GM18508 (cell line): ENCODE measurements at regions not wholly inside any gene's neighbourhood (a gene's known extent, or its start where the extent isn't known, plus 50 kb on each side); places are given as distances from the start of the nearest gene placed in this dataset.

Experiments used
- ATAC-seq: cut with Tn5 transposase; IDR thresholded peaks from one replicate; pipeline ENCODE4 v1.9.1; 2021; ENCODE audit warnings: moderate number of reproducible peaks; ENCODE audit not compliant: insufficient read depth, unreplicated experiment

DNA sequence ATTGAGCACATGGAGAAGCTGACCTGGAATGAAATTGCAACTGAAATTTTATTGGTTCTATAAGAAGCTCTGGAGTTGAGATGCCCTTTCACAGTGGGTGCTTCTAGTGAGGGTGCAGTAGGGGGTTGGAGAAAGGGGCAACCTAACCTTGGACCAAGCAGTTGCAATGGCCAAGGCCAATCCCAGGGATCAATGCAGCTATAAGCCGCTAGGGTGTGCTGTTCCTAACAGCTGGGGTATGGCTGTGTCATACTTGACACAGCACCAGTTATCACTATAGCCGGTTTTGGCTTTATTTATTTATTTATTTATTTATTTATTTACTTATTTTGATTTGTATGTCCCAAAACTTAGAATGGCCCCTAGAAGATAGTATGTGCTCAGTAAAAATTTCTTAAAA is 505.9 kb downstream of the FLRT2 start:
- ATAC-seq = no peak

DNA sequence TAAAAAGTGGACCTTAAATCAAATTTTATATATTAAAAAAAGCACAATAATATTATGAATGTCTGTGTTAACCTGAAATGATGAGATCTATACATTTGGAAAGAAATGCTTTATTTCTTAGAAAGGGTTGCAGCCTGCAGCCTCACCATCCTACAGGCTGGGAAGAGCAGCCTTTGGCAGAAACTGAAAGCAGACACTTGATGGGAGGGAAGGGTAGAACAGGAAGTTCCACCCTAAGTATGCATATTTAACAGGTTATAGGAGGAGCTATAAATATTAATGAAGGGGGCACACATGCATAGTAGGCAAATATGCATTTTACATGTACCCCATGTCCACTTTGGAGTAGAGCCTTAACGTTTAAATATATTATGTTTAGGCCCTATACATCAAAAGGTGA is 498.0 kb downstream of the FLRT2 start:
- ATAC-seq = no peak

GRCh38 chr14:86027144-86027543 is 497.2 kb downstream of the FLRT2 start:
- ATAC-seq = no peak

DNA sequence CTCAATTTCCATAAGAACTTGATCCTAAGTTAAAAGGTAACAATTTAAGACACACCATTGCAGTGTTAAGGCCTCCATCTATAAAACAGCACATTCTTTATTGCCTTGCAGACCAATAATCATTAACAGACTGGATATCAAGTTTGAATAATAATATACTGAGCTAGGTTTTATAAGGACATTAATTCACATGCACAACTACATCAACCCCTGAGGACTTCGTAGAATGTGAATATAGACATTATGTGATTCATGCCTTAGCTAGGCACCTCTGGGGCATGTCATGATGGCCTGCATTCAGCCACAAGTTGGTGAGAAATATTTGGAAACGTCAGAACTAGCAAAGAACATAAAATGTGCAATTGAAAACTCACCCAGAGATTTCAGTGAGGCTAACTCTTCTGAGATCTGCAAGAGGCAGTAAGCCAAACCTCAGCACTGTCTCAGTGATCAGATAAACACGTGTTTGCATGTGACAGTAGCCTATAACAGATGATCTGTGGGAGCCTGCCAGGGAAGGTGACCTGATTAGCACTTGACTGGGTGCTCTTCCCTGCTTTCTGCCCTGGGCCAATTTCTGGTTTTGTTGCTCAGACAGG is 492.2 kb downstream of the FLRT2 start:
- ATAC-seq = no peak

DNA sequence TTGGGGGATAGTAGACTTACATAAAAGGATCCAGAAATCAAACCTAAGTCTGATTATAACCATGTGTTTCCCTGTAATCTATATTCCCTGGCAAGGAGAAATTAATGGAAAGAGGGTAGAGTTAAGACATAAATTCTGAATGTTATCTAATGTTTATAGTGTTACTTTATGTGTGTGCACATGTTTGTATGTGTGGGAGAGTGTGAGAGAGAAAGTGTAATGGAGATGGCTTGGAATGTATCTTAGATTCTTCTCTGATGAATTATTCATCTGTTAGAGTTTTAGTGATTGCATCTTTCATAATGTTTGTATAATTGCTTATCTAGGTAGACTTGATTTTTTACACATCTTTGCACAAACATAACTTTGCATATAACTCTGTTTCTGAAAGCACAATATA is 490.9 kb downstream of the FLRT2 start:
- ATAC-seq = no peak

DNA sequence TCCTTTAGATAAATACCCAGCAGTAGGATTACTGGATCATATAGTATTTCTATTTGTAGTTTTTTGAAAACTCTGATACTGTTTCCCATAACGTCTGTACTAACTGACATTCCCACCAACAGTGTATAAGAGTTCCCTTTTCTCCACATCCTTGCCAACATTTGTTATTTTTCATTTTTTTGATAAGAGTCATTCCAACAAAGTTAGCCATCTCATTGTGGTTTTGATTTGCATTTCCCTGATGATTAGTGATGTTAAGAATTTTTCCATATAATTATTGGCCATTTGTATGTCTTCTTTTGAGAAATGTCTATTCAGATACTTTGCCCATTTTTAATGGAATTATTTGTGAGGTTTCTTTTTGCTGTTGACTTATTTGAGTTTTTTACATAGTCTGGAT is 486.0 kb downstream of the FLRT2 start:
- ATAC-seq = no peak

DNA sequence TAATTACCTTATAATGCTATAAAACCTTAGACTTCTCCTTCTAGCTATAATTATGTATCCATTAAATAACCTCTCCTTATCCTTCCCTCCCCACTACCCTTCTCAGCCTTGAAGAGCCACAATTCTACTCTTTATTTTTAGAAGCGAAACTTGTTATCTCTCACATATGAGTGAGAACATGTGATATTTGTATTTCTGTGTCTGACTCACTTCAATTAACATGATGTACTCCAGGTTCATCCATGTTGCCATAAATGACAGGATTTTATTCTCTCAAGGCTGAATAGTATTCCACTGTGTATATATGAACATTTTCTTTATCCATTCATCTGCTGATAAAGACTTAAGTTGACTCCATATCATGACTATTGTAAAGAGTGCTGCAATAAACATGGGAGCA is 485.6 kb downstream of the FLRT2 start:
- no peak for ATAC-seq

GRCh38 chr14:86013641-86014040 is 483.7 kb downstream of the FLRT2 start:
- no peak for ATAC-seq

DNA sequence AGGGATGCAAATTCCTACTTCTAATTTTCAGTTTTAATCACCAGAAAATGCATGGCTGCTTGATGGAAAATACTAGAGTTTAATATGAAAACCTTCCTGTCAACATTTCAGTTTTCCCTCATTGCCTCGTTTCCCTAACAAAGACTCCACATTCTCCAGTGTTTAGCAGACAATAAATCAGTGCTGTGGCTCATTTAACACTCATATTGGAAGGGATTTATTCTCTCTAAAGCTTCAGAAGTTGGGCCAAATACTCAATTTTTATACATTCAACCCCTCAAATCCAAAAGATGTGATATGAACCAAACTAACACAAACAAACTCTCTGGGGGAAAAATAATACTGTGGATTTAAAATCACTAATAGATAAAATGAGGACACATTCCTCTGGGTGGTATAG is 482.5 kb downstream of the FLRT2 start:
- ATAC-seq = no peak

GRCh38 chr14:86003998-86004397 is 474.1 kb downstream of the FLRT2 start:
- ATAC-seq = no peak

GRCh38 chr14:85996551-85996950 is 466.6 kb downstream of the FLRT2 start:
- ATAC-seq = no peak

DNA sequence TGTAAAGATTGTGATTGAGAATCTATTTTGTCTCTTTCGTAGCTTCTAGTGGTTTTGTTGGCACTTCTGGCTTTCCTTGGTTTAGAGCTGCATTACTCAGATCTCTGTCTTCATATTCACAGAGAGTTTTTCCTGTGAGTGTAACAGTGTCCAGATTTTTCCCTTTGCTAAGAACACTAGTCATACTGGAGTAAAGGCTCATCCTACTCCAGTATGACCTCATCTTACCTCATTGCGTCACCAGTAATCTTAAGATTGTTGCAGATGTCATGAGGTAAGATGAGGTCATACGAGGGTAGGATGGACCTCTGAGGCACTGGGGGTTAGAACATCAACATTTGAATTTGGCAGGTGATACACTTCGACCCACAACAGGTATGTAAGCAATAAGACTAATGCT is 461.2 kb downstream of the FLRT2 start:
- ATAC-seq = no peak

DNA sequence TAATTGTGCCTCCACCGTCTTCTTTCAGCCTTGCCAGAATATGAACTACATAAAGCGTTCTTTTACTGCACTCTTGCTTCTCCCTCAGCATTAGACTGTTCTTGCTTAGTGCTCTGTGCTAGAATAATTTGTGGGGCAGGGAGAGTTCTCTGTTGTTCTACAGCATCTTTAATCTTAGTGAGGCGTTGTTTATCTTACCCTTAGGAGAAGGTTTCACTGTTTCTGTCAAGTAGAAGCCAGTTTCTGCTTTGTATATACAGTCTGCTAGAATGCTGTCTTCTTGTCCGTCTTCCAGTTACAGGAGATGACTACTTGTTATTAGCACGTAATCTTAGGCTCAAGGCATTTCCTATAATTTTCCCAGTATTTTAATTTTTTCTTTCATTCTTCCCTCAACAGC is 458.0 kb downstream of the FLRT2 start:
- ATAC-seq = no peak

DNA sequence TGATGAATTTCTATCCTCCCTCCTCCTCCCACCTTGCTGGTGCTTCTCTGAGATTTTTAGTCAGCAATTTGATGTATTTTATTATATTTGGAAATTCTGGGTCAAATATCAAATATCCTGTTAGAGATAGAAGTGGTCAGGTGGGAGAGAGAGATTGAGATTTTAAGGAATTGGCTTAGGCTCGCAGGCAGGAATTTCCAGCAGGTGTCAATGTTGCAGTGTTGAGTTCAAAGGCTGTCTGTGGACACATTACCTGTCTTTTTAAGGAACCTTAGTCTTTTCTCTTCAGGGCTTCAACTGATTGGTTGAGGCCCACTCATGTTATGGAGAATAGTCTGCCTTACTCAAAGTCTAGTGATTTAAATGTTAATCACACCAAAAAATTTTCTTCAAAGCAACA is 457.3 kb downstream of the FLRT2 start:
- no peak for ATAC-seq

DNA sequence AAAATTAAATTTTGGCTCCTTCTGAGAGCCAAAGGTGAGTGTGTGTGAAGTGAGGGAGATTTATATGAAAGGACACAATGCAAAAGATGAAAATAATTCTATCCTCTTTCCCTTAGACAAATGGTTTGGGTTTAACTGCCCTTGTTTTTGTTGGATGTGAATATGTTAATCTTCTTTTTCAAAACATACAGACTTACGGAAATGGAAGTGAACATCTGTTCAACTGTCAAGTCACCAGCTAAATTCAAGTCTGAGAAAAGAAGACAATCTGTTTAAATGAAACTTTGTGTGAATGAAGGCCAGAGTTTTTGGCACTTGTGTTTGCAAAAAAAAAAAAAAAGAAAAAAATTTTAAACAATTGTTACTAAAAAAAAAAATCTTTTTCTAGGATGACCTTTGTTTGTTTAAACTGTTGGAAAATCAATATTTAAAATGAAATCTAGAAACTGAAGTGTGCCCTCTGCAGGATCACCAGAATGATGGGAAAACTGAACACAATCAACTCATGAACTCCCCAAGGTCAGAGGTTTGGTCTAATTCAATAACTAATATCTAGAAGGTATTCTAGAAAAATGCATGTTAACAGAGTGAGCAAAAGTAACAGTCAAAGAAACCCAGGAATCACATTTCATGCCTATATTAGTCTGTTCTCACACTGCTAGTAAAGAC is 448.8 kb downstream of the FLRT2 start:
- no peak for ATAC-seq

DNA sequence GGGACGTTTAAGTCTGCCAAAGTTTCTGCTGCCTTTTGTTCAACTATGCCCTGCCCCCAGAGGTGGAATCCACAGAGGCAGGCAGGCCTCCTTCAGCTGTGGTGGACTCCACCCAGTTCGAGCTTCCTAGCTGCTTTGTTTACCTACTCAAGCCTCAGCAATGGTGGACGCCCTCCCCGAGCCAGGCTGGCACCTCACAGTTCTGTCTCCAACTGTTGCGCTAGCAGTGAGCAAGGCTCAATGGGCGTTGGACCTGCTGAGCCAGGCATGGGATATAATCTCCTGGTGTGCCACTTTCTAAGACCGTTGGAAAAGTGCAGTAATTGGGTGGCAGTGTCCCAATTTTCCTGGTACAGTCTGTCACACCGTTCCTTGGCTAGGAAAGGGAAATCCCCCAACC is 444.7 kb downstream of the FLRT2 start:
- ATAC-seq = no peak

DNA sequence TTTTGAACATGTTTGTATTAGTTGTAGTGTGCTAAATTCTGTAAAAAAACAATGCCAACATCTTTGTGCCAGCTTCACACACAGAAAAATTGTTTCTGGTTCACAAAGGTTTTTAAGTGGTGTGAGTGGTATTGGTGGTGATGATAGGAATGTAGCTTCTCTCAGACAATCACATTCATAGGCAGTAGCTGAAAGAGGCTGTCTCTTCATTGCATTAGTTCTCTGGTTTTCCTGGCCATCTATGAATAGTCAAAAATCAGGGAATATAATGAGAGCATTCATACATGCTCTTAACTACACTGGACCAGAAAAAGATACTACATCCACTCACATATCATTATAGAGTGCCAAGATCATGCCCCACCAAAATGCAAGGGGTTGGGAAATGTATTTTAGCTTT is 433.5 kb downstream of the FLRT2 start:
- no peak for ATAC-seq

DNA sequence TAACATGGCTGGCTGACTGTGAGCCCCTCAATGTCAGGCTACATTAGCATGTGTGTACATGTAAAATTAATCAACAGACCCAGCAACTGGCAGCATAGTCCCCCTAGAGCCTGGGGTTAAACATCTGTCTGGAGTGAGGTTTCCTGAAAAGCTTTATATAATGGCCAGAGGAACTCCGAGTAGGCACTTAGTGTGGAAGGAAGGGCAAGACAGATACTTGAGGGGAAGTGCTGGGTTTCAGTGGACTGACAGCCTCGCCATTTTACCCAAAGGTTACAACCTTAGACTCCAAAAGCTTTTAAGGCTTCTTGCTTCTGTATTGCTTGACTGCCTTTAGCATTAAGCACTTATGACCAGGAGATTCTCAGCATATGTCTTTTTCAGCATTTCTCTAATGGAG is 430.8 kb downstream of the FLRT2 start:
- ATAC-seq = no peak

DNA sequence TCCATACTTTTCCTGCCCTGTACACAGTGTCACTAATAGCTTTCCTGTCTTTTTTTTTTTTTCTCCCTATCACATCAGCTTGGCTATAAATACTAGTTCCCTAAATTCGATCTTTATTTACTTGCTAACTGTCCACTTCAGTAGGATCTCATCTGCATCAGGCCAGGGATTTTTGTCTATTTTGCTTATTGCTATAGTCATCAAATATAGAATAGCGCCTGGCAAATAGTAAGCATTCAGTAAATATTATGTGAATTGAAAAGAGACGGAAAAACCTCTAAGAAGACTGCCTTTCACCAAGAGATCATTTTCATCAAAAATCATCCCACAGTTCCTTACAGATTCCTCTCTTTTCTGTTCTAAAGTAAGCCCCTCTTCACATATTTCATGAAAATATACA is 429.1 kb downstream of the FLRT2 start:
- no peak for ATAC-seq

DNA sequence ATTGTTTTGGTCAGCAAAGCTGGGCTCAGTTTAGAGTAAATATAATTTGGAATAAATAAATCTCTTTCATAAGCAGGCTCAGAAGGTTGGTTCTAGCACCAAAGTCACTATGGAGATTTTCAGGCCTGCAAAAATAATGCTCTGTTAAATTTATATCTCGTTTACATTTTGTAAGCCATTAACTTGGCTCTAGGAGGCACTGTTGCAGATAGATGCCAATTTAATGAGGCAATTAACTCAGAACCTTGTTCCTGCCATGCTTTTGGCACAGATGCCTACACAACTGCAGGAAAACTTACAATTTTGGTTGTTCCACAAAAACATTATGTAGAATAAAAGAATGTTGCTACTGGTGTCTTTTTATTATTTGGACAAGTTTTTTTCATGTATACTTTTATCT is 428.1 kb downstream of the FLRT2 start:
- ATAC-seq = no peak

GRCh38 chr14:85953265-85953664 is 423.3 kb downstream of the FLRT2 start:
- ATAC-seq = no peak

DNA sequence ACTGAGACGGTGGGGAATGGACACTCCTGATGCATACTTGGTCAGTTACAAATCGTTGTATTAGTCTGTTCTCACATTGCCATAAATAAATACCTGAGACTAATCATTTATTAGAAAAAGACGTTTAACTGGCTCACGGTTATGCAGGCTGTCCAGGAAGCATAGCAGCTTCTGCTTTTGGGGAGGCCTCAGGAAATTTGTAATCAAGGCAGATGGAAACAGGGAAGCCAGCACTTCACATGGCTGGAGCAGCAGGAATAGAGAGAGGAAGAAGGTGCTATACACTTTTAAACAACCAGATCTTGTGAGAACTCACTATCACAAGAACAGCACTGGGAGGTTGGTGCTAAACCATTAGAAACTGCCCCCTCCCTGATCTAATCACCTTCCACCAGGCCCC is 418.2 kb downstream of the FLRT2 start:
- no peak for ATAC-seq
